GM23338 (cell line): ENCODE measurements at regions not wholly inside any gene's neighbourhood (a gene's known extent, or its start where the extent isn't known, plus 50 kb on each side); places are given as distances from the start of the nearest gene placed in this dataset.
"Not testable (repeated sequence)": the region's sequence is repeated elsewhere in the genome, so short reads cannot be mapped to it uniquely, and the experiment has no call there.

ENCODE experiments used
- CTCF ChIP-seq, 2 experiments: fragments of 200-600 bp in 1 of 2; sonication (generic) in 1 of 2; conservative IDR thresholded peaks; 2 replicates each; pipeline versions ENCODE4 v1.5.1 to v1.6.1; 2016 to 2017; ENCODE audit warnings: antibody characterized with exemption in 2 of 2, low read depth in 2 of 2, mild to moderate bottlenecking in 2 of 2, moderate library complexity in 1 of 2
- EZH2 ChIP-seq: fragments of 200-600 bp; sonication (generic); IDR thresholded peaks from one replicate; pipeline ENCODE4 v1.8.0; 2017; ENCODE audit warnings: antibody characterized with exemption, mild to moderate bottlenecking, low read depth; ENCODE audit not compliant: unreplicated experiment
- EZH2phosphoT487 ChIP-seq: fragments of 200-600 bp; sonication (generic); IDR thresholded peaks from one replicate; pipeline ENCODE4 v1.8.1; 2018; ENCODE audit warnings: antibody characterized with exemption; ENCODE audit not compliant: unreplicated experiment
- STAT1 ChIP-seq: IDR thresholded peaks from one replicate; pipeline ENCODE4 v1.6.1; 2016; ENCODE audit warnings: antibody characterized with exemption; ENCODE audit not compliant: unreplicated experiment

- not testable (repeated sequence) for TF ChIP-seq EZH2; STAT1; EZH2phosphoT487; CTCF (conservative IDR thresholded peaks at IDR 0.05; ENCODE audit: low read depth in 2 of 2)
Observed at GRCh38 chr3:191993952-191994351, 533.0 kb downstream of the PYDC2 start.
